Endothelial cell (in vitro differentiated cells): ENCODE measurements at regions not wholly inside any gene's neighbourhood (a gene's known extent, or its start where the extent isn't known, plus 50 kb on each side); places are given as distances from the start of the nearest gene placed in this dataset.

Source experiments
- DNase-seq: peaks from one replicate; pipeline ENCODE4 v3.0.0; 2021; ENCODE audit warnings: low spot score
- H3K27ac Mint-ChIP-seq: one replicate; pipeline ENCODE4 v1.8.0; 2021; ENCODE audit warnings: mixed read lengths, inconsistent platforms; ENCODE audit not compliant: unreplicated experiment
- H3K27me3 Mint-ChIP-seq: one replicate; pipeline ENCODE4 v1.8.0; 2021; ENCODE audit warnings: mild to moderate bottlenecking, moderate library complexity, mixed read lengths, inconsistent platforms; ENCODE audit not compliant: unreplicated experiment
- H3K36me3 Mint-ChIP-seq: one replicate; pipeline ENCODE4 v1.8.0; 2021; ENCODE audit warnings: mild to moderate bottlenecking, low read depth, mixed read lengths, inconsistent platforms; ENCODE audit not compliant: unreplicated experiment
- H3K4me1 Mint-ChIP-seq: one replicate; pipeline ENCODE4 v1.8.0; 2021; ENCODE audit warnings: mild to moderate bottlenecking, mixed read lengths, inconsistent platforms; ENCODE audit not compliant: unreplicated experiment
- H3K4me3 Mint-ChIP-seq: one replicate; pipeline ENCODE4 v1.8.0; 2021; ENCODE audit warnings: mild to moderate bottlenecking, mixed read lengths, inconsistent platforms; ENCODE audit not compliant: unreplicated experiment
- H3K9me3 Mint-ChIP-seq: one replicate; pipeline ENCODE4 v1.8.0; 2021; ENCODE audit warnings: mixed read lengths, inconsistent platforms; ENCODE audit not compliant: unreplicated experiment
- TF ChIP-seq, protein P1 (sequence below): fragments of 200-600 bp; sonication (generic); IDR thresholded peaks from one replicate; pipeline ENCODE4 v1.5.0; 2021; ENCODE audit warnings: antibody characterized with exemption; ENCODE audit not compliant: unreplicated experiment

GRCh38 chr2:5764041-5764440, 71.9 kb downstream of the SOX11 start:
- TF ChIP-seq, protein P1, sequence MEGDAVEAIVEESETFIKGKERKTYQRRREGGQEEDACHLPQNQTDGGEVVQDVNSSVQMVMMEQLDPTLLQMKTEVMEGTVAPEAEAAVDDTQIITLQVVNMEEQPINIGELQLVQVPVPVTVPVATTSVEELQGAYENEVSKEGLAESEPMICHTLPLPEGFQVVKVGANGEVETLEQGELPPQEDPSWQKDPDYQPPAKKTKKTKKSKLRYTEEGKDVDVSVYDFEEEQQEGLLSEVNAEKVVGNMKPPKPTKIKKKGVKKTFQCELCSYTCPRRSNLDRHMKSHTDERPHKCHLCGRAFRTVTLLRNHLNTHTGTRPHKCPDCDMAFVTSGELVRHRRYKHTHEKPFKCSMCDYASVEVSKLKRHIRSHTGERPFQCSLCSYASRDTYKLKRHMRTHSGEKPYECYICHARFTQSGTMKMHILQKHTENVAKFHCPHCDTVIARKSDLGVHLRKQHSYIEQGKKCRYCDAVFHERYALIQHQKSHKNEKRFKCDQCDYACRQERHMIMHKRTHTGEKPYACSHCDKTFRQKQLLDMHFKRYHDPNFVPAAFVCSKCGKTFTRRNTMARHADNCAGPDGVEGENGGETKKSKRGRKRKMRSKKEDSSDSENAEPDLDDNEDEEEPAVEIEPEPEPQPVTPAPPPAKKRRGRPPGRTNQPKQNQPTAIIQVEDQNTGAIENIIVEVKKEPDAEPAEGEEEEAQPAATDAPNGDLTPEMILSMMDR, result no peak
- H3K4me3 Mint-ChIP-seq, result no peak overlapping the region
- peaks cover 2% of the 10 kb centered on the region for H3K27me3 Mint-ChIP-seq
- no peaks in the 10 kb centered on the region for H3K9me3 Mint-ChIP-seq
- H3K4me1 Mint-ChIP-seq, result no peaks in the 10 kb centered on the region
- DNase-seq, result no peak
- H3K36me3 Mint-ChIP-seq, result no peaks in the 10 kb centered on the region
- no peak overlapping the region for H3K27ac Mint-ChIP-seq

- no peaks in the 10 kb centered on the region for H3K9me3 Mint-ChIP-seq
- DNase-seq, result no peak
- no peak overlapping the region for H3K27ac Mint-ChIP-seq
- H3K36me3 Mint-ChIP-seq, result no peaks in the 10 kb centered on the region
- no peaks in the 10 kb centered on the region for H3K4me1 Mint-ChIP-seq
- TF ChIP-seq, protein P1, result no peak
- H3K27me3 Mint-ChIP-seq, result peaks cover 2% of the 10 kb centered on the region
- no peak overlapping the region for H3K4me3 Mint-ChIP-seq
These were observed 73.9 kb downstream of the SOX11 start for GRCh38 chr2:5766056-5766455.

DNA sequence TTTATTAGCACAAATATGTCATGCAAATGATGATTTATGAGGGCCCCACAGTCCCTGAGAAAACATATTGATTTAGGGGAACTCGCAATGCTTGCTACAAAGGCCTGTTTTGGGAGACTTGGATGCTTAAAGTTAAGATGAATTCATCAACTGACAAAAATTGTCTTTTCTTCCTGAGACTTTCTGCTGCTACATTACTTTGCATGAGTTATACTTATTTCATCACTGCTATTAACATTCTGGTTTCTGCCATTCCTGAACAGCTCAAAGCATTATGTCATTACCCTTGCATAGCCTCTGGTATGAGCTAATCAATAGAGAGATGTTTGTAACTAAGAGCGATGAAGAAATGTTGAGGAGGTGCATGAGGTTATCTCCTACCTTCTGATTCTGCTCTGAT, 74.4 kb downstream of the SOX11 start:
- Mint-ChIP-seq H3K27me3 (peaks cover 2% of the 10 kb centered on the region), H3K4me3 (no peak overlapping the region), H3K9me3 (no peaks in the 10 kb centered on the region), H3K27ac (no peak overlapping the region), H3K36me3 (no peaks in the 10 kb centered on the region), H3K4me1 (no peaks in the 10 kb centered on the region)
- DNase-seq, result no peak
- TF ChIP-seq, protein P1, result no peak

- H3K27ac Mint-ChIP-seq, result no peak overlapping the region
- DNase-seq, result no peak
- TF ChIP-seq, protein P1, result no peak
- no peaks in the 10 kb centered on the region for H3K9me3 Mint-ChIP-seq
- no peaks in the 10 kb centered on the region for H3K4me1 Mint-ChIP-seq
- H3K4me3 Mint-ChIP-seq, result no peak overlapping the region
- H3K27me3 Mint-ChIP-seq, result no peaks in the 10 kb centered on the region
- no peaks in the 10 kb centered on the region for H3K36me3 Mint-ChIP-seq
These were observed 84.9 kb downstream of the SOX11 start for GRCh38 chr2:5777131-5777535.

DNA sequence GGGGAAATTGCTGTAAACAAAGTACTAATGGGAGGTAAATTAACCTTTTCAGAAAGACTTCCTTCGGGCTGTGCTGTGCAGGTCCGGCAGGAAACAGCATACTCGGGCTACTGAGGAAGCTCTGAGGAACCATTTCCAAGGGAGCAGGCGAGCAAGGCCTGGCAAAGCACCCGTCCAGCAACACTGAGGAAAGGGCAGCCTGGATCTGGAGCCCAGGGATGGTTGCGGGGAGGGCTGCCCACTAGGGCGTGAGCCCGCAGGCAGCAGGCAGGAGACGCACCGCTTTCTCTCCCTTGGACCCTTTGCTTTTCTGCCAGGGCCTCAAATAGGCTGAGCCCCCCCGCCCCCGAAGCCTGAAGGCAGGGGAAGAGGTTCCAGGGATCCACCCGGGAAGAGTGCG, 89.5 kb downstream of the SOX11 start:
- no peaks in the 10 kb centered on the region for H3K4me1 Mint-ChIP-seq
- no peak overlapping the region for H3K4me3 Mint-ChIP-seq
- DNase-seq, result no peak
- TF ChIP-seq, protein P1, result no peak
- no peak overlapping the region for H3K27ac Mint-ChIP-seq
- peaks cover 2% of the 10 kb centered on the region for H3K27me3 Mint-ChIP-seq
- no peaks in the 10 kb centered on the region for H3K9me3 Mint-ChIP-seq
- no peaks in the 10 kb centered on the region for H3K36me3 Mint-ChIP-seq
